AG04449 (cell line): ENCODE measurements at regions not wholly inside any gene's neighbourhood (a gene's known extent, or its start where the extent isn't known, plus 50 kb on each side); places are given as distances from the start of the nearest gene placed in this dataset.
"Not testable (repeated sequence)": the region's sequence is repeated elsewhere in the genome, so short reads cannot be mapped to it uniquely, and the experiment has no call there.

Experiments
- CTCF ChIA-PET: fragments of 350-600 bp; formaldehyde crosslinking; extraction: SDS; loops from one replicate; lab custom pipeline; 2021; ENCODE audit warnings: antibody characterized with exemption; lab: Yijun Ruan, JAX
- POLR2A ChIA-PET: fragments of 400-600, 350-600 bp; formaldehyde crosslinking; extraction: SDS; loops from one replicate; lab custom pipeline; 2020; ENCODE audit warnings: antibody characterized with exemption, inconsistent platforms; lab: Yijun Ruan, JAX
- DNase-seq: peaks from one replicate; pipeline ENCODE4 v3.0.0-alpha.2; 2010; ENCODE audit warnings: low read depth, low spot score
- H3K4me3 ChIP-seq: 2 replicates; pipeline ENCODE4 v1.5.1; 2011; ENCODE audit warnings: low read depth, mild to moderate bottlenecking, control low read depth, low read length
- TF ChIP-seq, protein P1 (sequence below): IDR thresholded peaks from one replicate; pipeline ENCODE4 v1.5.1; 2011; ENCODE audit warnings: mild to moderate bottlenecking, moderate library complexity, low read length, control low read depth, inconsistent platforms; ENCODE audit not compliant: insufficient read depth; ENCODE audit errors: missing control alignments

DNA sequence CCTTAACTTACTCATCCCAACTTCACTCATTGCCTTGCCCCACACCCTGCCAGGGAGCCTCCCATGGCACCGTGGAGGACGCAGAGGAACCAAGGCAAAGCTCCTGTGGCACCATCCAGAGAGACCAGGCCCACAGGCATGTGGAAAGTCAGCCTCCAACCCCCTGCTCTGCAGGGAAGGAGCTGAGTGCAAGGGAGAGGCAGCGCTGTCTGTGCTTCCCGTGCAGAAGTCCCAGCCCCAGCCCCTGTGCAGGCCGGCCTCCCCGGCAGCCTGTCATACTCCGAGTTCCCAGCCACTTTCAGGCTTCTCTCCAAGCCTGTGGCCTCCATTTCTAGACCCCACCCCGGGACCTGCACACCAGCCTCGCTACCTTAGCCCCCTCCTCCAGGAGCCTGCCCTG lies 106.4 kb downstream of the SINHCAF start:
- ChIA-PET CTCF (no interaction called here), POLR2A (no interaction called here)
- H3K4me3 ChIP-seq, result no peak overlapping the region
- TF ChIP-seq, protein P1, sequence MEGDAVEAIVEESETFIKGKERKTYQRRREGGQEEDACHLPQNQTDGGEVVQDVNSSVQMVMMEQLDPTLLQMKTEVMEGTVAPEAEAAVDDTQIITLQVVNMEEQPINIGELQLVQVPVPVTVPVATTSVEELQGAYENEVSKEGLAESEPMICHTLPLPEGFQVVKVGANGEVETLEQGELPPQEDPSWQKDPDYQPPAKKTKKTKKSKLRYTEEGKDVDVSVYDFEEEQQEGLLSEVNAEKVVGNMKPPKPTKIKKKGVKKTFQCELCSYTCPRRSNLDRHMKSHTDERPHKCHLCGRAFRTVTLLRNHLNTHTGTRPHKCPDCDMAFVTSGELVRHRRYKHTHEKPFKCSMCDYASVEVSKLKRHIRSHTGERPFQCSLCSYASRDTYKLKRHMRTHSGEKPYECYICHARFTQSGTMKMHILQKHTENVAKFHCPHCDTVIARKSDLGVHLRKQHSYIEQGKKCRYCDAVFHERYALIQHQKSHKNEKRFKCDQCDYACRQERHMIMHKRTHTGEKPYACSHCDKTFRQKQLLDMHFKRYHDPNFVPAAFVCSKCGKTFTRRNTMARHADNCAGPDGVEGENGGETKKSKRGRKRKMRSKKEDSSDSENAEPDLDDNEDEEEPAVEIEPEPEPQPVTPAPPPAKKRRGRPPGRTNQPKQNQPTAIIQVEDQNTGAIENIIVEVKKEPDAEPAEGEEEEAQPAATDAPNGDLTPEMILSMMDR, result no peak
- no peak for DNase-seq

DNA sequence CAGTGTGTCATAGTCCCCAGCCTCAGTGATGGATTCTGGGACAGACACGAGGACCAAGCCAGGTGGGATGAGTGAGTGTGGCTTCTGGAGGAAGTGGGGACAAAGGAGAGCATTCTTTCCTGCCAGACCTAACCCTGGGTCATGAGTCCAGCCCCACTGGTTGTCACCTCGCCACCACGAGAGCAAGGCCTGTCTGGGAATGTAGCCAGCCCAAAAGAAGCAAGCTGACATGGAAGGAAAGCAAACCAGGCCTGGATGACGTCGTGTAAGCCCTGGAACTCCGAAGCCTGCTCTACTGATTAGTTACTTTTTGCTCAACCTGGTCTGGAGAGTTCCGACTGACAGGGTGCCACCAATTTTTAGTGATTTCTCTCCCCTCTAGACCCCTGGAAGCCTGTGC lies 105.9 kb downstream of the SINHCAF start:
- TF ChIP-seq, protein P1, result no peak
- ChIA-PET CTCF (no interaction called here), POLR2A (no interaction called here)
- DNase-seq, result no peak
- H3K4me3 ChIP-seq, result no peak overlapping the region

DNA sequence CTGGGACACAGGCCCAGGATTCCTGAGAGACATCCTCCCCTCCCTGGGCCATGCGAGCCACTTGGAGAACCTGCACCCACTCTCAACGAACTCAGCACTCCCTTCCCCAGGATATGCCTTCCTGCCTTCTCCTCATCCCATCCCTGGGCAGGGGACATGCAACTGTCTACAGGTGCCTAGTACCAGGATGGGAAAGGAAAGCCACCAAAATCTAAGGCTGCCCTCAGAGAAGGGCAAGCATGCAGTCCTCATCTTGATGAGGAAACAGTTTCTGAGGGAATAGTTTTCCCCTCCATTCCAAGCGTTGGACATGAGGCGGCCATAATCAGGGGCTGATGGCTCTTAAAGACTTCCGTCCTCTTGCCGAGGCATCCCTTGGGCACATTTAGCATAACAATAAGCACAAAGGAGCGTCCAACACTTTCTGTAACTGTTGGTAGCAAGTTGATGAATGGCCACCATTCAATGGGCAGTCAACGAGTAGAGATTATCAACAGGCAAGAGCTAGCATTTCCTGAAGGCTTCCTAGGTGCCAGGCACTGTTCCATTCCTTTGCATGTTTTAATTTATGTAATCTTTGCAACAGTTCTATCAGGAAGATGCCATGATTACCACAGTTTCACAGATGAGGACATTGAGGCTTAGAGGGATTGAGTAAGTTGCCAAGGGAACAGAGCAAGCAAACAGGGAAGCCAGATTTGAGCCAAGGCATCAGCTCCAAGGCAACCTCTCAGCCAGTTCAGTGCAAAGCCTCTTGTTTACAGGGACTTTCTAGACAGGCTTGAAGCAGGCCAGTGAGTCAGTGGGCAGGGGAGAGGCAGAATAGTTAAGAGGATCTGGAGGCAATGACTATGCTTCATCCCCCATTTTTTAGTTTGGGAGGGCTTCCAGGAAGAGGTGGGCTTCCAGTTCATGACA lies 105.1 kb downstream of the SINHCAF start:
- TF ChIP-seq, protein P1, result no peak
- DNase-seq, result no peak
- ChIA-PET CTCF (interaction anchor here (1.5 kb wide), 1 partner anchor 16 kb away, joined by 4 read pairs; no protein-coding TSS in a partner anchor), POLR2A (no interaction called here)
- no peak overlapping the region for H3K4me3 ChIP-seq

DNA sequence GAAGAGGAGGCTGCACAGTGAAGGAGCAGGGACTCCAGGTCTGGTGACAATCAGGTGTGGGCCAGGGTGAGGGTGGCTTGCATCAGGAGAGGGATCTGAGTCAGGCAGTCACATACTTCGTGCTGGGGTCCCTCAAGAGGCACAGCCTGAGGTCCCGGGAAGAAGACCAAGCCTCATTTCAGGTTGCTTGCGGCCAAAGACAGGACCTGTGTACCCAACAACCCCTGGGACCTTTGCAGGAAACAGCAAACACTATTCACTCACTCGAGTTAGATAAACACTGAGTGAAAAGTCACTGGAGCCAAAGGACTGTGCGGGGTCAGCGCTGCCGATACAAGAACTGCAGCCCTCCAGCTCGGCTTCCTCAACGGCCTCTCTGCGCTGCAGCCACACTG lies 104.4 kb downstream of the SINHCAF start:
- POLR2A ChIA-PET, result no interaction called here
- TF ChIP-seq, protein P1, result no peak
- no peak overlapping the region for H3K4me3 ChIP-seq
- CTCF ChIA-PET, result interaction anchor here (1.5 kb wide), 1 partner anchor 15 kb away, joined by 4 read pairs; no protein-coding TSS in a partner anchor
- no peak for DNase-seq

DNA sequence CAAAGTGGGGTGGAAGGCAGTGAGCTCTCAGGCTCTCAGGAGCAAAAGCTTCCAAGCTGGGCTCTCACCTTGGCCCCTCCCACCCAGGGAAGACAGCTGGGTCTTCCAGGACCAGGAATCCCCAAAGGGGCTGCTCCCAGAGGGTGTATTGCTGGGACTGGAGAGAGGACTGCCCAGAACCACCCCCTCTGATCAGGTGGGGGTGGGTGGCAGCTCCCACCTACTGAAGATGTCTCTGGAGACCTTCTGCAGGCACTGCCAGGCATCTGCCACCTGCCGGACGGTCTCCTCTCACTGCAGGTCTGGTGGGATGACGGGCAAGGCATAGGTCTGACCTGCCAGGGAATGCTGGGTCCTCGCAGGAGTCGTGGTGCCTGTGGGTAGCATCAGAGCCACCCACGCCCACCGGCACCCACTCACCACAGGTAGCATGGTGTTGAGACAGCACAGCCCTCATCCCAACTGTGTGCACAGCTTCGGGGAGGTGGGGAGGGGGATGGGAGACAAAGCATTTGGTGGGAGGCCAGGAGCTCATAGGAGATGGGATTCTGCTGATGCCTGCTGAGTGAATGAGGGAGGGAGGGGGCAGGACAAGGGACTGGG lies 103.2 kb downstream of the SINHCAF start:
- POLR2A ChIA-PET, result no interaction called here
- no peak for DNase-seq
- TF ChIP-seq, protein P1, result no peak
- H3K4me3 ChIP-seq, result no peak overlapping the region
- CTCF ChIA-PET, result interaction anchor here (1.4 kb wide), 1 partner anchor 376 kb away, joined by 4 read pairs; no protein-coding TSS in a partner anchor

DNA sequence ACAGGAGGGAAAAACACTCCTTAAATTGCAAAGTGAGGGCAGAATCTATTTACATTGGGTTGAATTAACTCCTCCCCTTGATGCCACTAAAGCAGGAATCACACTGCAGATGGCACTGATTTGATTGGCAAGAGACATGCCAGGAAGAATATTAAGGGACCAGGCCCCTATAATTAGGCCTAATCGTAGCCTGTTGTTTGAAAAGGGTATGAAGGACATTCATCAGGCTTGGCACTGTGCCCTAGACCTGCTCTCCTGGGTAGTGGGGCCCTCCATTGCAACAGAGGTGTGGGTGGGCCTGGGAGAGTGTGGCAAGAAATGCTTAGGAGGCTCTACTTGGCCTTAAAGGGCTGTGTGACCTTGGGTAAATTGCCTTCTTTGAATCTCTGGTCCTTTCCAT lies 102.3 kb downstream of the SINHCAF start:
- CTCF ChIA-PET, result interaction anchor here (1.4 to 1.7 kb wide), 2 partner anchors 11 to 377 kb away, joined by 4 read pairs; no protein-coding TSS in a partner anchor
- DNase-seq, H3K4me3 ChIP-seq, POLR2A ChIA-PET: not testable (repeated sequence)
